GM12891 (cell line): ENCODE measurements at regions not wholly inside any gene's neighbourhood (a gene's known extent, or its start where the extent isn't known, plus 50 kb on each side); places are given as distances from the start of the nearest gene placed in this dataset.
"Not testable (repeated sequence)": the region's sequence is repeated elsewhere in the genome, so short reads cannot be mapped to it uniquely, and the experiment has no call there.

Experiments used
- DNase-seq: peaks from one replicate; pipeline ENCODE4 v3.0.0; 2011; ENCODE audit warnings: low spot score; ENCODE audit not compliant: insufficient read length
- FAIRE-seq: peaks from 2 replicates; lab custom pipeline; 2011; peaks lifted over from hg19 to GRCh38; lab: Jason Lieb, UNC
- PAX5 ChIP-seq: IDR thresholded peaks from 2 replicates; pipeline ENCODE4 v1.6.1; 2011; ENCODE audit warnings: low read length, moderate library complexity, mild to moderate bottlenecking; ENCODE audit not compliant: insufficient read depth, severe bottlenecking
- POLR2A ChIP-seq: IDR thresholded peaks from 2 replicates; pipeline ENCODE4 v1.6.1; 2011; ENCODE audit warnings: low read depth, low read length, control low read depth
- POLR2AphosphoS5 ChIP-seq: IDR thresholded peaks from 2 replicates; pipeline ENCODE4 v1.6.1; 2011; ENCODE audit warnings: low read depth, low read length, control low read depth
- POU2F2 ChIP-seq: IDR thresholded peaks from 2 replicates; pipeline ENCODE4 v1.6.1; 2011; ENCODE audit warnings: low read depth, mild to moderate bottlenecking, control low read depth, low read length, moderate library complexity
- SPI1 ChIP-seq: IDR thresholded peaks from 2 replicates; pipeline ENCODE4 v1.6.1; 2011; ENCODE audit warnings: low read depth, low read length, control low read depth
- TAF1 ChIP-seq: IDR thresholded peaks from 2 replicates; pipeline ENCODE4 v1.6.1; 2011; ENCODE audit warnings: low read depth, low read length, control low read depth

GRCh38 chr3:87797872-87798566 is 260.8 kb downstream of the CGGBP1 start:
- DNase-seq (no peak), FAIRE-seq (no peak)
- no peak for TF ChIP-seq POLR2A
- TF ChIP-seq PAX5 = no peak
- TF ChIP-seq POU2F2 = no peak
- TF ChIP-seq POLR2AphosphoS5 = no peak
- no peak for TF ChIP-seq TAF1
- TF ChIP-seq SPI1 = no peak

DNA sequence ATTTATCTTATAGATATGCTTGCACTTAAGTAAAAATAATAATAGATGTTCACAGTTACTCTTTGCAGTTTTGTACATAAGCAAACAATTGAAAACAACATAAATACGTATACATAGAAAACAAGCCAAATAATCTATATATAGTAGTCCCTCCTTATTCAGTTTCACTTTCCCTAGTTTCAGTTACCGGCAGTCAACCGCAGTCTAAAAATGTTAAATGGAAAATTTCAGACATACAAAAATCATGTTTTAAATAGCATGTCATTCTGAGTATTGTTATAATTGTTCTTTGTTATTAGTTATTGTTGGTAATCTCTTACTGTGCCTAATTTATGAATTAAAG is 262.0 kb downstream of the CGGBP1 start:
- DNase-seq = no peak
- TF ChIP-seq POLR2A = no peak
- TF ChIP-seq TAF1 = no peak
- no peak for TF ChIP-seq POU2F2
- no peak for TF ChIP-seq PAX5
- TF ChIP-seq SPI1 = no peak
- no peak for TF ChIP-seq POLR2AphosphoS5
- no peak for FAIRE-seq

- no peak for TF ChIP-seq POLR2AphosphoS5
- FAIRE-seq (no peak), DNase-seq (no peak)
Observed at GRCh38 chr3:87796137-87796842, 262.5 kb downstream of the CGGBP1 start.

GRCh38 chr3:87795701-87796100 is 263.1 kb downstream of the CGGBP1 start:
- no peak for DNase-seq
- FAIRE-seq = no peak
- TF ChIP-seq SPI1 = no peak
- no peak for TF ChIP-seq POU2F2
- TF ChIP-seq TAF1 = no peak
- no peak for TF ChIP-seq PAX5
- no peak for TF ChIP-seq POLR2AphosphoS5
- TF ChIP-seq POLR2A = no peak

DNA sequence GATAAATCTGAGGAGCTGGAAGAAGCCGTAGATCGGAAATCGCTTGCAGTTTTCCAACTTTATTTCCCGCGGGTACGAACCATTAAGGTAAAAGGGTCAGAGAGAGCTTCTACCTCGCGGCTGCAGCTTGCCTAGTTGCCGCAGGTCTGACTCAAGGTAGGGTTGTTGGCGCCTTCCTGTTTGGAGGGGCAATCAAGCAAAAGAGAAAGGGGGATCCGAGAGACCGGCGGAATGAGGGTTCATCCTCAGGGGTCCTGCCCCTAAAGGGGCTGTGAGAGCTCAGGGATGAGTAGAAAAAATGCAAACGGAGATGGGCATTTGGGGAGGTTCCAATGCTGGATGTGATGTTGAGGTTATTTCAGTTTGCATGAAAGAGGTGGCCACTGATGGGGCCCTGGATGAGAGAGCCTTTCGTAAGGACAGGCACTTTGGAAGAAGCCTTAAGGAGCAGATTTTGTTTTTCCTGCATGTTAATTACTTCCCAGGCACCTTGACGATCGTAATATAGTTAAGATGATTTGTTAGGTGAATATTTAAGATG is 265.4 kb downstream of the CGGBP1 start:
- DNase-seq (no peak), FAIRE-seq (no peak)
- TF ChIP-seq POLR2AphosphoS5 (no peak), POLR2A (no peak), POU2F2 (no peak), SPI1 (no peak), TAF1 (no peak), PAX5 (no peak)

GRCh38 chr3:87792534-87793336 is 266.1 kb downstream of the CGGBP1 start, which contains the start of gene HTR1F:
Gene HTR1F, plus strand, starts transcription at chr3:87792706.
- TF ChIP-seq SPI1 (no peak), TAF1 (no peak), POLR2A (no peak), POLR2AphosphoS5 (no peak), POU2F2 (no peak), PAX5 (no peak)
- FAIRE-seq (no peak), DNase-seq (no peak)

- TF ChIP-seq SPI1 (no peak), POU2F2 (no peak), POLR2AphosphoS5 (no peak), POLR2A (no peak), TAF1 (no peak), PAX5 (no peak)
- FAIRE-seq = no peak
- DNase-seq = no peak
Observed at GRCh38 chr3:87792198-87792533, 266.6 kb downstream of the CGGBP1 start.

DNA sequence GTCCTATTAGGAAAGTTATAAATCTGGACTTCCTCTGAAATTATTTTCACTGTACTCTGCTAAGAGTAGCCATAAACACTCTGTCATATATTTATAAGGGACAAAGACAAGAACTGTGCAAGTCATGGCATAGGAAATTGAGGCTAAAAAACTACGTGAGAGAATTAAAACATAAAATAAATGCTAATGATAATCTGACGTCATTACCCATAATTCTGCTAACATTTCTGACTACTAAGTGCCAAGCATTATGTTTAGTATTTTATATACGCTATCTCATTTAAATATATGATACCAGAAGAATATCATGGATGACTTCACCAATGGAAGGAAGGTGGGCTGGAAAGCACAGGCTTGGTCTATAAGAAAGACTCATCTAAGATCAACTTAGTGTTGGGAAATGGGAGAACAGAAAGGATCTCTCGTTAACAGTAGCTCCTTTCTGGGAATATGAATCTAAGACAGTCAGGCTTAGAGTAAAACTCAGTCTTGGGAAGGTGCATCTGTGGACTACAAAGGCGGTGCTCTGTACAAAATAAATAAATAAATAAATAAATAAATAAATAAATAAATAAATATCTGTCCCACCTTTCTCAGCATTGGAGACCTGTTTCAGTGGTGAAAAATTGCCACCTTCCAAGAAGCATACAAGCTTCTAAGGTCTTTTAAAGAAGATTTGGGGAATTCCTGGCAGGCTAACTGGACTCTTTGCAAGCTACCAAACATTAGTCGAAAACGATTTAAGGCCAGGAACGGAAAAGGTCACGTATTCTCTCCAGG is 267.4 kb downstream of the CGGBP1 start:
- TF ChIP-seq SPI1 = no peak
- TF ChIP-seq POU2F2 = no peak
- TF ChIP-seq PAX5 = no peak
- TF ChIP-seq POLR2AphosphoS5 = no peak
- TF ChIP-seq POLR2A = no peak
- no peak for TF ChIP-seq TAF1
- DNase-seq (no peak), FAIRE-seq (no peak)

- DNase-seq, FAIRE-seq: not testable (repeated sequence)
Observed at GRCh38 chr3:87789049-87789448, 269.8 kb downstream of the CGGBP1 start.

- TF ChIP-seq POLR2AphosphoS5 (no peak), POU2F2 (no peak), POLR2A (no peak)
- FAIRE-seq (no peak), DNase-seq (no peak)
Observed at GRCh38 chr3:87788516-87788915, 270.3 kb downstream of the CGGBP1 start.
